CD4-positive, alpha-beta T cell treated with Interleukin-15 for 1 hour (primary cell): ENCODE measurements at regions not wholly inside any gene's neighbourhood (a gene's known extent, or its start where the extent isn't known, plus 50 kb on each side); places are given as distances from the start of the nearest gene placed in this dataset.

Experiments
- DNase-seq: peaks from one replicate; pipeline ENCODE4 v3.0.0-alpha.2; 2020

DNA sequence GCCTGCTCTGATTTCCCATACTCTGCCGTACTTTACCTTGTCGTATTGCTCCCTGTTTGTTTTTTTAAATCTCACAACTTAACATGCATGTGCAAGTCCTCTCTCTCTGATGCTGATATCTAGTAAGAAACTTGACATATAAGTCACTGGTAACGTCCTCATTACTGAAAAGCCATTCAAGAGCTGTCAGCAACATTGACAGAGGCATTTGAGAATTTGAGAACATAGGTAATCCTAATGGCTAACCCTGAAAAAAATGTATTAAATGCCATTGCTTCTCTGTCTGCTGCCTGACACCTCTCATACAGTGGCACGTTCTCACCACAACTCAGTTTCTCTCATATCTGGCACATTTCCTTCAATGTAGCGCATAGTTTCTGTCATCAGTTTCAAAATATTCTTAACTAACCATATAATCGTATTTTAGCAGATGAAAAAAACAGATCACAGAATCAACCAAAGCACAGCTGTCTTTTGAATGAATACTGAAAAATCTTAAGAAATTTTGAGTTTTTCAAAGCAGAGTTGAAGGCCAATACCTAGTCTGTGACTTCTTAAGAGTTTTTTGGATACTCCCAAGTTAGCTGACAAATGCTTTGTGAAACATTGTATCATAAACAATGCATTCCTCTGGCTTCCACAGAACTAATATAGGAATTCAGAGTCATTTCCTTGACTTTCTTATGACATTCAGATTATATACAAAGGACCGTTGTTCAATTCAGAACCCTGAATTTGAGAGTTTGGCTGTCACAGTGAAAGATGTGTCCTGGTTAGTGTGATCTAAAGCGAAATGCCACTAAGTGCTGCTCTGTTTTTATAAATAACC, 996.4 kb downstream of the C4orf33 start:
- DNase-seq, result no peak

GRCh38 chr4:130099105-130099504, 1003.2 kb downstream of the C4orf33 start:
- DNase-seq, result no peak

- DNase-seq, result no peak
Observed at GRCh38 chr4:130110189-130110588, 1014.2 kb downstream of the C4orf33 start.

GRCh38 chr4:130110770-130111169, 1014.8 kb downstream of the C4orf33 start:
- no peak for DNase-seq

GRCh38 chr4:130124066-130124465, 1028.1 kb downstream of the C4orf33 start:
- no peak for DNase-seq

- DNase-seq, result no peak
Observed at GRCh38 chr4:130125467-130125866, 1029.5 kb downstream of the C4orf33 start.

- DNase-seq, result no peak
Observed at GRCh38 chr4:130127297-130127696, 1031.3 kb downstream of the C4orf33 start.

DNA sequence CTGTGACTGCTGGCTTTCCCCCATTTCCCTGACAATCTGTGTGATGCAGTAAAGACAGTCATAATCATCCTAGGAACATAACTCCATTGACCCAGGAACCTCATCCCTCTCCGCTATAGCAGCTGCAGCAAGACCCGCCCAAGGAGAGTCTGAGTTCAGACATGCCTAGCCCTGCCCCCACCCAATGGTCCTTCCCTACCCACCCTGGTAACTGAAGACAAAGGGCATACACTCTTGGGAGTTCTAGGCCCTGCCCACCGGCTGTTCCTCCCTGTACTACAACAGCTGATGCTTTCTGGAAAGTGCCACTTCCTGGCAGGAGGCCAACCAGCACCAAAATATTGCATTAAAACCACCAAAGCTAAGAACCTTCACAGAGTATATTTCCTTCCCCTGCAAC, 1035.6 kb downstream of the C4orf33 start:
- DNase-seq, result no peak

- no peak for DNase-seq
Observed at GRCh38 chr4:130141651-130142050, 1045.7 kb downstream of the C4orf33 start.

DNA sequence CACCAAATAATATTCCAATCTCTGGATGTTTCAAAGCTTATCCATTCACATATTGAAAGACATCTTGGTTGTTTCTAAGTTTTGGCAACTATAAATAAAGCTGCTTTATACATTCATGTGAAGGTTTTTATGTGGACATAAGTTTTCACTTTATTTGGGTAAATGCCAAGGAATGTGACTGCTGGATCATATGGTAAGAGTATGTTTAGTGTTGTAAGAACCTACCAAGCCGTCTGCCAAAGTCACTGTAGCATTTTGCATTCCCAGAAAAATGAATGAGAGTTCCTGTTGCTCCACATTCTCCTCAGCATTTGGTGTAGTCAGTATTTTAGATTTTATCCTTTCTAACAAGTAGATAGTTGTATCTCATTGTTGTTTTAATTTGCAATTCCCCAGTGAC, 1047.7 kb downstream of the C4orf33 start:
- DNase-seq, result no peak

DNA sequence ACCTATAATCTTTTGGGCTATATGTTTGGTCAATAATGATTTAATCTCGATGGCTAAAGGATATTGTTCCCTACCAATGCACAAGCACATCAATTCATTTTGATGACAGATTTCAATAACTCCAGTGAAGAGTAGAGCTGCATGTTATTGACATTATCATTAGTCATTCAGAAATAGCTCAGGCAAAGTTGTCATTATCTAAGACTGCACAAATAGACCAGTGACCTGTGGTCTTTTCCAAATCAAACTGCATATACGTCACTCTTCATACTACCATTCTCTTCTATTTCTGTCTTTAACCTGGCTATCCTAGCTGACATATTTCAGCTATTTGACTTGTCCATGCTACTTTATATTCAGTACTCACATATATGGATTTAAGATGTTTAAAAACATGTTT, 1050.8 kb downstream of the C4orf33 start:
- DNase-seq, result no peak

- DNase-seq, result no peak
Observed at GRCh38 chr4:130147641-130148040, 1051.7 kb downstream of the C4orf33 start.

- no peak for DNase-seq
Observed at GRCh38 chr4:130154901-130155300, 1058.9 kb downstream of the C4orf33 start.

GRCh38 chr4:130163701-130164100, 1067.7 kb downstream of the C4orf33 start:
- no peak for DNase-seq

DNA sequence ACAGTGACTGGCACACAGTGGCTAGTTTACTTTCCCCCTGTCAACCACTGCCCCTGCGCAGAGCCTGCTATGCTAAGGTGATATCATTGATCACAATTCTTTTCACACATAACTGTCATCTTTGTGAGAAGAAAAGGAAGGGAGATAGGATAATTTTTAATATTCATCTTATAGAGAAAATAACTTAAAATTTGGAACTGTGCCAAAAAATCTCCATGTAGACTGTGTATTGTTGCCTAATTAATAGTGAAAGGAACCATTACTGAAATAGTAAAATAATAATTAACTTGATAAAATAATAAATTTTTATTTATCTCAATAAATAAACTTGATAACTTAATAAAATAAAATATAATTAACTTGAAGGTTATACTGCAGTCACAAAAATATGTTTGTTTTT, 1069.4 kb downstream of the C4orf33 start:
- no peak for DNase-seq

DNA sequence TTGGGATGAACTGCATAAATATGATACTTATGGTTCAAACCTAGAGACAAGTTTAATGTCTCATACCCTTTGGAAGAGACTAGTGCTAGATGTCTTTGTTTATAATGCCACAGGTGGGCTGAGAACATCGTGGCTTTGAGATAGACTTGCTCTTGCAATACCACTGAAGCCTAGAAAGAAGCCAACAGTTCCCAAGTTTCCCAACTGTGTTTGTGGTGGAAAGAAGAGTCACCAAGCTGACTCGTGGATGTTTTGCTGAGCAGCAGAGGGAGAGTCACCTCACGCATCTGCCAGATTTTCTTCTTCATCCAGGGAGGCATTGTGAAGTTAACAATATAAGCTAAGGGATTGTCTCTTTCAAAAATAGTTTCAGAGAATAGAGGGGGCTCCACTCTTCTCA, 1076.2 kb downstream of the C4orf33 start:
- no peak for DNase-seq

DNA sequence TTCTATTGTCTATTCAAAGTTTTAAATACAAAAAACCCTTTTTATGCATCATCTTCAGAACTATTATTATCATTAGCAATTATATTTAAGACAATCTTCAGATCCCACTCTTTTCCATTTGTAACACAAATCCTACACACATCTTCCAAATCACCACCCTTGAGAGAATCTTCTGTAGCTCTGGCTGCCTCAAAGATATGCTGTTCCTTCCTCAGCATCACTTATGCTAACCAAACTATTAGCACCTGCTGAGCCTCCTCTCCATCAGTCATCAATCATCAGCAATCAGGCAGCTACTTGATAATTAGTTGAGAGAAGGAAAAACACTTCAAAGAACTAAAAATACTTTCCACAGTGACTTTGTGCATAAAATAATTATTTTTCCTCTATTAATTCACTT, 1082.2 kb downstream of the C4orf33 start:
- DNase-seq, result no peak

GRCh38 chr4:130183096-130183495, 1087.1 kb downstream of the C4orf33 start:
- DNase-seq, result no peak

GRCh38 chr4:130183766-130184165, 1087.8 kb downstream of the C4orf33 start:
- no peak for DNase-seq

DNA sequence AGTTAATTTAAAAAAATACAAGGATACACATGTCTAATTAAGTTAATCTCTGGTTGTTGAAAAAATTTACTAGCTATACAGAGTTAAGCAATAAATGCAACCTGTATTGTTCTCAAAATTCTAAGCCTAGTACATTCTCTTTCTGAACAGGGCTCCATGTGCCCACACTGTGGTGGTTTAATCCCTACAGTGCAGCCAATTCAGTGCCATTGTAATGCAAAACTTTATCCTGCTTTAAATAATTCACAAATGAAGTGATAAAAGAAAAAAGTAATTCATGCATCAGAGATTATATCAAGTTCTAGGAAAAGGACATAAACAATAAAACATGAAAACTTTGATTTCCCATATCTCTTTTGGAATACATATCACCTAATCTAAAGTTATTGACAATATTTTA, 1089.2 kb downstream of the C4orf33 start:
- DNase-seq, result no peak

DNA sequence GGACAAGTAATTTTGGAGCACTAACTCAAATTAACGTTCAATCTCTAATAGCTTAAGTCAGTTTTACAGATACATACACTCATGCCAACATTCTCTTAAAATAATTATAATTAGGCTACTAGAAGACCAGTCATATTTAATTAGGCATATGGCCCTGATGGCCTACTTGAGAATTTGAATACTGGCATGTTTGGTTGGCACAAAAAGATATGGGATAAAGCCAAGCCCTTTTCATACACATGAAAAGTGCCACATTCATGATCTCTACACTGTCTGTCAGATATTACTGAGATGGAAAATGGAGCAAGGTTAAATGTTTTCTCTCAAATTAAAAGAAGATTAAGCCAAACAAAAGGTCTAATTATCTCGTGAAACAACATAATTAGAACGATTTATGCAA, 1091.0 kb downstream of the C4orf33 start:
- DNase-seq, result no peak

DNA sequence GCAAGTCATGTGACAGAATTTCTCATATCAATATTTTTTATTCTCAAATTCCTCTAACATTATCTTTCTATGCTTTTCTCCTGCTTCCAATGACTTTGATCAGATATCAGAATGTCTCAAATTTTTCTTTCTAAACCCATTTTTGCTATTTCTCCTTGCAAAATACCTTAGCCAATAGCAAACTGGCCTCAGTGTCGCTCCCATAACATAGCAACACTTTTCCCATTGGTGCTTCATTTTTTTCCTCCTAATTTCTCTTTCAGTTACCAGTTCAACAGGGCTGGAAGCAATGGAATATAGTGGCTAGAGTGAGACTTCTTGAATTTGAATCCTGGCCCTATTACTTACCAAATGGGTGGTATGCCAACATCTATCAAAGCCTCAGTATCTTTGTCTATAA, 1091.6 kb downstream of the C4orf33 start:
- no peak for DNase-seq

DNA sequence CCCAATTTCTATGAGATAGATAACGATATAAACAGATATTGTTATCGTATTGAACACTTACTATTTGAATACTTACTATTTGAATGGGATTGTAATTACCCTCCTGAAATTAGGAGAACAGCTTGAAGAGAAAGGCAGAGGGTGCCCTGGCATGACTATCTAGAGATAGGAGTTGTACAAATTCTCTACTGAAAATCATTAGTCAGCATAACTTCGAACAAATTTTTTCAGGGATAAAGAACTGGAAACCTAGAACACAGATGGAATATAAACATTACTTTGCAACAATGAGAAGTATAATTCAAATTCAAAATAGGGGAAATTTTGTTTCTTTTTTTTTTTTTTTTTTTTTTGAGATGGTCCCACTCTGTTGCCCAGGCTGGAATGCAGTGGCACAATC, 1096.8 kb downstream of the C4orf33 start:
- DNase-seq, result no peak

DNA sequence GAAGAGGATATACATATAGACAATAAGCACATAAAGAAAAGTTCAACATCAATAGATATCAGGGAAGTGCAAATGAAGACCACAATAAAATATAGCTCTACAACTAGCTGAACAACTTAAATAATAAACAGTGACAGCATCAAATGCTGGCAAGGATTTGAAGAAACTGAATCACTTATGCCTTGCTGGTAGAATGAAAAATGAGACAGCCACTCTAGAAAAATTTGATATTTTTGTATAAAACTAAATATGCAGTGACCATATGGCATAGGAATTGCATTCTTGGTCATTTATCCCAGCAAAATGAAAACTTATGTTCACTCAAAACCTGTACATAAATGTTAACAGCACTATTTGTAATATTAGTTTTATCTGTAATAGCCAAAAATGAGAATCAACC, 1102.0 kb downstream of the C4orf33 start:
- no peak for DNase-seq

DNA sequence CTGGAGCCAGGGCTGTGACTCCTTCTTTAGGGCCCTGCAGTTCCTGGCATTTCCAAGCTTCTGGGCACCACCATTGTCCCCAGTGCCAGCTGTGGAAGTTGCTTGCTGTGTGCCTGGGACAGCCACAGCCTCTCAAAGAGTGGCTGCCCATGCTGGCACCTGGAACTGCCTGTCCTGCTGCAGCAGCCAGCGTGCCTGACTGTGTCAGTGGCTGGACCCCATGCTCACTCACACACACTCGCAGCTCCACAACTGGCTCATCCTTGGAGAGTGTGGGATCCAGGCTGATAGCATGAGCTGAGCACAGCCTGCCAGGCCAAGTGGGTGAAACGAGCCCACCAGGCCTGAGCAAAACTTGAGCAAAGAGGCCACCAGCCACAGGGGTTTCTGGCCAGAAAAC, 1107.6 kb downstream of the C4orf33 start:
- no peak for DNase-seq
